HG02884 (cell line): ENCODE measurements at regions not wholly inside any gene's neighbourhood (a gene's known extent, or its start where the extent isn't known, plus 50 kb on each side); places are given as distances from the start of the nearest gene placed in this dataset.

Experiments used
- ATAC-seq: cut with Tn5 transposase; IDR thresholded peaks from one replicate; pipeline ENCODE4 v1.9.1; 2021; ENCODE audit warnings: mild to moderate bottlenecking, moderate library complexity; ENCODE audit not compliant: unreplicated experiment

DNA sequence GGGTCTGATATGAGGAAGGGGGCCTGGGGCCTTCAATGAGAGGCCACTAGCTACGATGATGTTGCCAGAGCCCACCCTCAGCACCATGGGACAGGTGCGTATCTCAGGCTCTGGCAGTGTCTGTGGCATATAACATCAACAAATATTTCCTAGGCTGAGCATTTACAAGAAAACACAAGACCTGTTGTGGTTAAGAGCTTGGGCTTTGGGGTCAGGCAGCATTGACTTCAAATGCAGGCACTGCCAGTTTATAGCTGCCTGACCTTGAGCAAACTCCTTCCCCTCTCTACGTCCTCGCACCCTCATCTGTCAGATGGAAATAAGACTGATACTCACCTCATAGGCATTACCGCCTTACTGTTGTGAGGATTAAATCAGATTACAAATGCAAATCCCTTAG, 156.0 kb downstream of the KATNAL1 start:
- no peak for ATAC-seq

DNA sequence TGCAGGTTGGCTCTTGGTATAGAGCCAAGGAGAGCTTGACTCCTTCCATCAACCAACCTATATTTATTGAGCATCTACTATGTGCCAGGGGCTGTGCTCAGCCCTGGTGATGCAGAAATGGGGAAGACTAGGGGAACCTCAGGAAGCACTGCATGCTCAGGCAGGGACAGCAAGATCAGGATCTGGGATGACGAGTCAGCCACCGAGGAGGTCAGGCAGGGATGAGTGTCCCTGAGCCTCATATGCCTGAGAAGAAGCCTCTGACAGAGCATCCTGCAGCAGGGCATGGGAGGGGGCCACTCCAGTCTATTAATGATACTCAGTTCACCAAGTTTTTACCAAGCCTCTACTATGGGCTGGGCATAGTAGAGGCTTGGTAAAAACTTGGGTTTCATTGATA, 158.1 kb downstream of the KATNAL1 start:
- ATAC-seq, result no peak

DNA sequence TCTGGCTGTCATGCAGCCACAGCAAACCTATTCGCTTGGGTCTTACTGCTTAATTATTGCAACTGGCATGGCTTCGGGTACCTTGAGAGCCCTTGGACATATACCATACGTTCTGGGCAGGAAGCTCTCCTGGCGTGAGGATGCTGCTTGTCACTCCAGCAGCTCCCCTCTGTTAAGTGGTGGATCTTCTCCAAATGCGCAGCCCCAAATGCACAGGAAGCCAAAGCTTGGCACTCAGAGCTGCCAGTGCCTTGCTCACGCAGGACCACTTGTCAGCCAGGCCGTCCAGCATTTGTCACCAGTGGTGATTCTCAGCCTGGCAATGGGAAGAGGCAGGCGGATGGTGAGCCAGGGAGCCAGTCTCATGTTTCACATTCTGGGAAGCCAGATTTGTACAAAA, 158.6 kb downstream of the KATNAL1 start:
- ATAC-seq, result no peak

DNA sequence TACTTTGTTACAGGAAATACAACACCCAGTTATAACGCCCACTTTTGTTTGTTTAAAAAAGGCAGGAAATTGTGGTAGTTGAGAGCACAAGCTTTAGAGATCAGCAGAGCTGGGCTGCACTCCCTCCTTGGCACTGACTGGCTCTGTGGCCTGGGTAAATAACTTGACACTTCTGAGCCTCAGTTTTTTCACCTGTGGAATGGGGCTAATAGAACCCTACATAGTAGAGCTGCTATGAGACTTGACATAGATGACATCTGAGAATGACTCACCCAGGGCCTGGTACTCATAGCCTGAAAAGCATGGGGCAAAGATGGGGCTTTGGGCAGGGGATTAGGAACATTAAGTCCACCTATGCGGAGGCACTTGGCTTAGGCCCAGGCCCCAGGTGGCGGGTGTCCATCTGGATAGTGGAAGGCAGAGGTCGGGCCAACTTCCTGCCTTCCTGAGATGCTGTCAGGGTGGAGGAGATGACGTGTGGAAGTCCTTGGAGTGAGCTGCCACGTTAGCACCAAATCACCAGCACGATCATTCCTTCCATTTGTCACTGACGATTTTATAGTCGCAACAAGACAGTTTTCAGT, 159.1 kb downstream of the KATNAL1 start:
- no peak for ATAC-seq

DNA sequence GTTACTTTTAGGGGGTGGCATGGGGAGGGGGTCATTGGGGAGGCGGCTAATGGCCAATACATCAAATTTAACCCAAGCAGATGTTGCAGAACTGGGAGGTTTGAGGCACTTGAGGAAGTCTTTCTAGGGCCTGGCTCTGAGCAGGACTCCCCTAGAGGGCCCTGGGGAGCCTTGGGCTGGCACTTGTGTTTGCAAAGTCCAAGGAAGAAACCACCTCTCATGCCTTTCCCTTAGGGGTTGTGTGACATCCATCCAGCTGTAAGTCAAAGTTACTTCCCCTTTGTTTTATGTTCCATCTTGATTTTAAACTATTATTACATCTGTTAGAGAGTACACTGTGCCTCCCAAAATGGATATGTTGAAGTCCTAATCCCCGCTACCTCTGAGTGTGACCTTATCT, 159.9 kb downstream of the KATNAL1 start:
- ATAC-seq, result no peak

DNA sequence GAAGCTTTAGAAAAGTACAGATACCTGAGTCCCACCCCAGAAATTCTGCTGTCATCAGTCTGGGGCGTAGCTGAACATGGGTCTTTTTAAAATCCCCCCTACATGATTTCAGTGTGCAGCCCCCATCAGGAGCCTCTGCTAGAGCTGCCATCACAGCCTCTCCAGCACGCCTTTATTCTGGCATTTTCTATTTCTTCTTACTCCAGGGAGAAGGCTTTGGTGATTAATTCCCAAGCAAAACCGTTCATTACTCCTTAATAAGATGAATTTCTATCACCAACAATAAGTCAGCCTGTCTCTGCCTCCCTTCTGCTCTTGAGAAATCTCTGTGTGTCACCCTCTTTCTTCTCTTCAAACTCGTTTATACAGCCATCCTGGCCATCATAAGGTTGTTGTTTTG, 160.3 kb downstream of the KATNAL1 start:
- no peak for ATAC-seq

DNA sequence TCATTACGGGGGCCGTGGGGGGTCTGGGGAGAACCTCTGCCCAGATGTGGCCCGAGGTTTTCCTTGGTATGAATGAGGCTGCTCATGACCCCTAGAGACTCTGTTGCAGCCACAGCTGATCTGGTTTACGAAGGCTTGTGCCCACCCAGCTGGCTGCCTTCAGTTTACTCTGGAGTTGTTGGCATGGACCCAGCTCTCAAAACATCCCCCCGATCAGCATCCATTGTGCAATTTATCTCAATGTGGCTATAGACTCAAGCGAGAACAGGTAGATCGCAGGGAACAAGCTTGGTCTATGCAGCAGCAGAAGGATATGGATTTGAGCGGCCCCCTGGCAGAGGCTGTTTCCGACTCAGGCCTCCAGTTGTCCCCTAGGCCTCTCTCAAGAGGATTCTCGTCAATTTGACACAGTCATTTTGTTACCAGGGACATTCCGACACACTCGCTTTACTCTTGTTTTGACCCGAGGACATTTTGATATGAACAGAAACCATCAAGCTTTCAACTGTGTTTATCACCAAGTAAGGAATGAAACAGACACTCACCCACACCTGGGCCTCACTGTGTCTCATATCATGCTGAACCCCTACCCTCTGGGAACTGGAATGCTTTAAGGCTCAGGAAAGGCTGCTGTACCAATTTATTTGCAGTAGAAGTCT, 161.5 kb downstream of the KATNAL1 start:
- ATAC-seq, result peak; percentile 76

DNA sequence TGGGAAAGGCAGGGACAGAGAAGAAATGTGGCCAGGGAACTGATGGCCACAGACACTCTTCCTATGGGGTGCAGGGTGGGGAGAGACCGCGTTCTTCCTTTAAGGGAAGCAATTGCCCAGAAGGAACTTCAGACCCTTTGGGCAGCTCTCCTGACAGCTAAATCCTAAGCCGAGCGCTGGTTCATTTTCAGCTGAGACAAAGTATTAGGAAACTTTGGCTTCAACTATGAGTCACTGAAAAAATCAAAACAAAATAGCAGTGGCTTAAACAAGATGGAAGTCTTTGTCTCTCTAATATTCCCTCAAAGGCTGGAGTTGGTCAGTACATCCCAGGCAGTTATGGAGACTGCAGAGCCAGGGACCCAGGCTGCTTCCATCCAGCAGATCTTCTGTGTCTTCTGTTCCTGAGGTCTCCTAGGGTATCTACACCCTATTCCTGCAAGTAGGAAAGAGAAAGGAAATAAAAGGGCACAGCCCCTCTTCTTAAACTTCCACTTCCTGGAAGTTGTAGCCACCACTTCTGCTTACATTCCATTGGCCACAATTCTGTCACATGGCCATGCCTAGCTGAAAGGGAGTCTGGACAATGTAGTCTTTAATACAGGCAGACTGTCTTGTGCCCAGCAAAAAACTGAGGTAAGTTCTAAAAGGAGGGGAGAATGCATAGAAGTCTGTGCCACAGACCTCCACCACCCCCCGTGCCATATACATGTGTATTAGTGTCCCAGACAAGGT, 163.5 kb downstream of the KATNAL1 start:
- ATAC-seq, result no peak

DNA sequence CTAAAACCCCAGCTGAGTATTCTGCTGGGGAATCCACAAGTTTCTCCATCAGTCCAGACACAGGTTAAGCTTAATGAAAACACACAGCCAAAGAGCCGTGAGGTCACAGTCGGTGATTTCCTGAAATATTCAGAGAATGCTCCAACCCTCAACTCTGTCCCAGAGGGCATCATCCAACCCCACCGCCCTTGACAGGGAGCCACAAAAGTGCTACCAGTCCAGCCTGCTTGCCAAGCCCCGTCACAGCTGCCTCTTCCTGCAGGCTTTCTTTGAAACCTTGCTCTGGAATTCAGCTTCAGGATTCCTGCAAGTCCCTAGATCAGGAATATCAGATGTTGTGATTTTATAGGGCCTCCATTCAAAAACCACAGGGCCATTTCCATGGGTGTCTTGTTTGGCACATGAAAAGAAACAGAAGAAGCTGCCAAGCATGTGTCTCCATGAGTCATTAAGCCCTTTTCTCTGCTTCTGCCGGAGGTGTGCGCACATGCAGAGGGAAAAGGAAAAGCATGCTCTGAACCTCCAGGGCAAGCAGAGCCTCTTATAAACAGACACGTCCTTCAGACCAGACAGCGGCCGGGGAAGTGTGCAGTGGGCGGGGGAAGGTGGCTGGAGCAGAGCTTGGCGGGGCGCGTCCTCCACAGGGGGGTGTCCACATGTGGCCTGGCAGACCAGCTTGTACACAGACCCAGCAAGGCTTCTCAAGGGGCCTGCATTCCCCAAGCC, 164.7 kb downstream of the KATNAL1 start:
- ATAC-seq, result no peak

DNA sequence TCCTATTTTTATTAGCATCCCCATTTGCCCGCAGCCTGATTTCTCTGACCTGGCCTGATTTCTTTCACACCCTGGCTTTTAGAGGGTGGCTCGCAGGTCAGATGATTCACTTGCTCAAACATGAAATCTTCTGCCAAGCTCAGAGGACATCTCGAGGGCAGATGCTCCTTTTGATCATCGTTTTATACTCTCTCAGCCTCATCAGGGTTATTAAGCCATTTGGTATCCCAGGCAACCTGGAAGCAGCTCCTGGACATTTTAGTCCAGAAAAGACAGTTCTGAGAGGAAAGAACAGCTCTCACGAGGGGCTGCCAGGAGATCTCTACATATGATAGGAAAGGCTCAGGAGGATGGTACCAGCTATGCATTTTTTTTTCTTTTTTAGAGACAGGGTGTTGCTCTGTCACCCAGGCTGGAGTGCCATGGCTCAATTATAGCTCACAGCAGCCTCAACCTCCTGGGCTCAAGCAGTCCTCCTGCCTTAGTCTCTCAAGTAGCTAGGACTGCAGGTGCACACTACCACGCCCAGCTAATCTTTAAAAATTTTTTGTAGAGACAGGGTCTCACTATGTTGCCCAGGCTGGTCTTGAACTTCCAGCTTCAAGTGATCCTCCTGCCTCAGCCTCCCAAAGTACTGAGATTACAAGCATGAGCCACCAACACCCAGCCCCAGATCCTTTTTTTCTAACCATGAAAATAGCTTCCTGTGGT, 165.4 kb downstream of the KATNAL1 start:
- ATAC-seq, result no peak

DNA sequence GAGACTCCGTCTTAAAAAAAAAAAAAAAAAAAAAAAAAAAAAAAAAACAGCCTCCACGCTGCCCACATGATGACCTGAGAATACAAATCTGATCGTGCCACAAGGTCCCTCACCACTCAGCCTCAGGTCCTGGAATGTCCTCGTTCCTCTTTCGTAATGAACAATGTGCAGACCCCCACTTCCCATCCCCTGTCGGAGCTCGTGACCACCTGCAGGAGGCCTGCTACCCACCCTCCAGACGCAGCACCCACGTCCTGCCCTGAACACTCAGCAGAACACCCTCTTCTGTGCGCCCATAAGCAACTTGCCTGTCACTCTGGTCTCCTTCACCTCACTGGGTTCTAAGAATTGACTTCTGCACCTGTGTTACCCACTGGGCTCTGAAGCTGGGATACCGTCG, 166.4 kb downstream of the KATNAL1 start:
- ATAC-seq, result no peak

DNA sequence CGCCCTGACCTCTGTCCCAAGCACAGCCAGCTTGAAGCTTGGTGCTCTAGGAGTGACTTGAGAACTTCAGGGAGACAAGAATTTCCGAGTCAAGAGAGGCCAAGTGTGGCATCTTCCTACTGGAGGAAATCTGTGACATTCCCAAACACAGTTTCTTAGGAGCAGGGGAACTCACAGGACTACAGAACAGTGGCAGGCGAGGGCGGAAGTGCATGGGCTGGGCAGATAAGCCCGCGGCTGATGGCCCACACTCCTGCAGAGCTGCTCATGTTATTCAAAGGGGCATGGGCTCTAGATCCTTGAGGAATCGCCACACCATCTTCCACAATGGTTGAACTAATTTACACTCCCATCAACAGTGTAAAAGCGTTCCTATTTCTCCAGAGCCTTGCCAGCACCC, 168.8 kb downstream of the KATNAL1 start:
- no peak for ATAC-seq

DNA sequence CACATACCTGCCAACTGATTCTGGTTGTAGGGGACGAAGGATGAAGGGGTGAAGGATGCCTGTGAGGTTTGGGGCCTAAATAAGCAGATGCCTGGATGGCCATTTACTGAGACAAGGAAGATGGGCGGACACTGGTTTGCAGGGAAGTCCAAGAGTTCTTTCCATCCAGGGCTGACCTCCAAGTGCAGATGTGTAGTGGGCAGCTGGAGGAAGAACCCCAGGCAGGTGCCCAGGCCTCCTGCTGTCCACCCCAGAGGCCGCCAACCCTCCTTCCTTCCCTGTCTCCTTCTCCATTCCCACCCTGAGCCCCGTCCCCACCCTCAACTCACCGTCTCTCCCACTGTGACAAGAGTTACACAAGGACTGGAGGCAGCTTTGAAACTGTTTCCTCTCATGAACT, 171.5 kb downstream of the KATNAL1 start:
- no peak for ATAC-seq

DNA sequence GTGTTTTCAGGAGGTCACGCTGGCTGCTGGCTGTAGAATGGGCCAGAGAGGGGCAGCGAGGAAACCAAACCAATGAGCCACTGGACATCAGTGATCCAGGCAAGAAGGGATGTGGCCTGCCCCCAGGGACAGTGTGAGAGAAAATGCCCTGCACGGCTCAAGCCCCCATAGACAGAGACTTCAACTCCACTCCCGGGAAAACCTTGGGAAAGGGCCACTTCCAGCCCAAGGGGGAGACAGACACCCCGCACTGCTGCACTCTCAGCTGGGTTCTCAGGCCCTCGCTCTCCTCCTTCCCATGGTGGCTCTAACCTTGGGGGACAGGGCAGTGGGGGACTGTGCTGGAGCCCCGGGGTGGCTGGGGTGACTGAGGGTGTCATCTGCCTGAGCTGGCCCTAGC, 172.0 kb downstream of the KATNAL1 start:
- no peak for ATAC-seq

DNA sequence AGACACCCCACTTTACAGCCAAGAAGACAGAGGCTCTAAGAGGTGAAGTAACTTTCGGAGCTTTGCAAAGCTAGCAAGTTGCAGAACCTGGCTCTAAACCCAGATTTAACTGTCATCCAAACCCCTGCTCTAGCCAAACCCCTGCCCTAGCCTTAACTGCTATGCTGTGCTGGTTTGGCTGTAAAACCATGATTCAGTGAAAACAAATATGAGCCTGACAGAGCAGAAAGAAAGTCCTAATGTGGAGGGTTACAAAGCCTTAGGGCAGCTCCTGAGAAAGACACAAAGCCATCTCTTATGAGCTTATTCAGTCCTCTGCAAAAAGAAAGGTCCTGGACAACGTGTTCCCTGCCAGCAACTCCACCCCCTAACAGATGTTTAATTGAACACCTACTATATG, 172.8 kb downstream of the KATNAL1 start:
- no peak for ATAC-seq

DNA sequence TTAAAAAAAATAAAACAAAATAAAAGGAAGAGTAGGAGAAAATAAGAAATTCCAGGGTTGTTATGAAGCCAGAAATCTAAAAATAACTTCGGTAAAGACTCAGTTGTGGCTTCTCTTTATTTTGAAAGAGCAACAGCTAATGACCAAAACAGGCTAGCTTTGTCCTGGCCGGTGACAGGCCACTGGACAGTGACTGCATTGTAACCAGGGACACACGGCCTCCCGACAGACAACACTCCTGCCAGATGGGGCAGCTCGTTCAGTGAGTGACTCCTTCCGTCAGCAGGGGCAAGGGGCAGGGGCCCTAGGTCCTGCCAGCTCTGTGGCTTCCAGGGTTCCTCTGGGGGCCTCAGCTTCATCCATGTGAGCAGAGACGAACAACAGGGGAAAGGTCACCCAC, 173.4 kb downstream of the KATNAL1 start:
- no peak for ATAC-seq

DNA sequence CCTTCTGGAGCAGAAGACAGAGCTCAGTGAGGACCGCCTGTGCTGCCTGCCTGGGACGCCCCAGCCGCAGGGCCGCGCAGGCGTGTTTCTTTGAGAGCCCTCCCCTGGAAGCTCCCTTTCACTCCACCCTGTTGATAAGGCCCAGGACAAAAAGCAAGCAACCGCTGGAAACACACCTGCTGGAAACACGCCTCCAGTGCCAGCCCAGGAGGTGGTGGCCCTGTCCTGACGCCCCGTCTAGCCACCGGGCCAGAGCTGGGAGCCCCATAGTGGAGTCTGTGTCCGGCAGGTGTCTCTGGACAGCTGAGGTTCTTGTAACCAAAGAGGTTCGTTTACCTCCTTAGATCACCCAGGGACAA, 173.8 kb downstream of the KATNAL1 start:
- ATAC-seq, result no peak

DNA sequence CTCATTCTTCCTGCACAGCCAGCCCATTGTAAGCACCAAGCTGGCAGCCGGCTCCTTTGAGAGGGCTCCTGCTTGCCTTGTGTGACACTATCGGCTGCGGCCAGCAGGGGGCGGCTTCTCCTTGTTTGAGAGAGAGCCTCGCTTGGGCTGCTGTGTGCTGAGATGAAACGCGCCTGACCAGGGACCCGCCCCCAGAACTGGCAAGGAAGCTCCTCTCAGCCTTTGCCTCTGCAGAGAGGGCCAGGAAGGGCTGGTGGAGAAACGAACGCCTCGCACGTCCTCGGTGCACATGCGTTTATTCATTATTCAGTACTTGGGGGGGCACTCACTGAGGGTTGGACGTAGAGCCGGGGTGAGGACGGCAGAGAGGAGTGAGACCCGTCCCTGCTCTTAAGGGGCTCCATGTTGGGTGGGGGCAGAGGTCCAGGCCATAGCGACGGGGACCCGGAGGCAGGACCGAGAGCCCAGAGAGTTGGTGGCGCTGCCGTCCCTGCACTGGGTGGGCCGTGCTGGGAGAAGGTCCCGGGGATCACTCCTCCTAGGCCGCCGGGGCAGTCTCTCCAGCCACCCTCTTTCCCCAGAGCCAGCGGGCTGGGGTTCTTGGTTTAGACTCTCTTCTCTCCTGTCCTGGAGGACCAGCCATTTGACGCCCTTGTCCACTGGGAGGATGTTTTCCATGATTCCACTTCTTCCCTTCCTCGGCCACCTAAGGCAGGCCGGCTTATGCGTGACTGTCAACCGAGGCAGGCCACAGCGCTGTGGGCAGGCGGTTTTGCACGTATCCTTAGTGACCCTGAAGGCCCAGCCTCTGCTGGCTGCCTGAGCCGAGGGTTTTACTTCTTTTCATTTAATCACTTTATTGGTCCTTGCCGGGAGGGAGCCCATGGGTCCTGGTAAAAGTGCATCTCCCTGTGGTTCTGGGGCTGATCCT, 174.5 kb downstream of the KATNAL1 start:
- ATAC-seq, result peak; percentile 97

DNA sequence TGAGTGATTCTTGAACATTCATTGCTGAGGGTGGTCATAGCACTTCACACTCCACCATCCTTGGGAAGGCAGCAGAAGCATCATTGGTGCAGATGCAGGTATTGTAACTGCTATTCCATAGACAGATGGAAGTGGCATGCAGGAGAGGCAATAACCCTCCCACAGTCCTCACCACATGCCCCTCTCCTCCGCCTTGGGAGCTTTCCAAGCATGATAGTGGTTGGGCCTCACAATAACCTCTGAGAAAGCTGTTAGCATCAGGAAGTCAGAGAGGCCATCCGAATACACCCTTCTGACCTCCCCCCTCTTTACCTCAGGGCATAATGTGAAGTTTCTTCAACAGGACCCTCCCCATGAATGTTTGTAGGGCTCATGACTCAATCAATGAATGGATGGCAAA, 177.9 kb downstream of the KATNAL1 start:
- ATAC-seq, result no peak

DNA sequence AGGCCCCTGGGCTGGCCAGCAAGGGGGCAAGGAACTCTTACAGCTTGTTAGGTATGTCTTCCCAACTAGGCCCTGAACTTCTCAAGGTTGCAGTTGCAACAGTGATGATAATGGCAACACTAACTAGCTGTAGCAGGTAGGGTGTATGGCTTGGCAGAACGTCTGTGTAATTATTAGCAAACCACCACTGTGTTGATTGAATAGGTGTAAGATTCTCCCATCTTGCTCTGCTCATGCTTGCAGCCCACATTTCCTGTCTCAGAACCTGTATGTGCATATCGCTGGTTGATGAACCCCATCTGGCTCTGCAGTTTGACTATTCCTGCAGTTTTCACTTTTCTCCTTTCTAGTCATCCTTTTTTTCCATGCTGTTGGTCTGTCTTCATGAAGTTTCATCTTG, 178.8 kb downstream of the KATNAL1 start:
- no peak for ATAC-seq
